Tibial nerve (tissue), 4 donors: ENCODE measurements at regions not wholly inside any gene's neighbourhood (a gene's known extent, or its start where the extent isn't known, plus 50 kb on each side); places are given as distances from the start of the nearest gene placed in this dataset.

Source experiments
- DNase-seq, 2 donors: peaks; one replicate each; pipeline ENCODE4 v3.0.0-alpha.2; 2019; ENCODE audit warnings: low spot score in 2 of 2
- H3K27ac ChIP-seq, 4 donors: fragments of 200-600 bp; sonication (generic) in 3 of 4; one replicate each; pipeline ENCODE4 v1.5.1; 2017 to 2019; ENCODE audit warnings: mild to moderate bottlenecking in 1 of 4
- H3K27me3 ChIP-seq, 2 donors: fragments of 200-600 bp; sonication (generic) in 1 of 2; one replicate each; pipeline versions ENCODE4 v1.5.1 to v1.6.0; 2017 to 2019
- H3K36me3 ChIP-seq, 3 donors: fragments of 200-600 bp; sonication (generic); one replicate each; pipeline ENCODE4 v1.5.1; 2018 to 2019
- H3K4me1 ChIP-seq, 4 donors: fragments of 200-600 bp; sonication (generic) in 3 of 4; one replicate each; pipeline ENCODE4 v1.5.1; 2017 to 2019
- H3K4me3 ChIP-seq, 4 donors: fragments of 200-600 bp; sonication (generic) in 3 of 4; one replicate each; pipeline ENCODE4 v1.5.1; 2017 to 2019; ENCODE audit warnings: mild to moderate bottlenecking in 1 of 4, moderate library complexity in 1 of 4
- H3K9me3 ChIP-seq, 4 donors: fragments of 200-600 bp; sonication (generic) in 3 of 4; one replicate each; pipeline ENCODE4 v1.5.1; 2017 to 2019
- CTCF ChIP-seq, 5 experiments: fragments of 200-600 bp in 3 of 5; fragments of 450-650 bp in 2 of 5; sonication (generic) in 3 of 5; IDR thresholded peaks; one replicate each; pipeline ENCODE4 v1.5.1; 2016 to 2019; ENCODE audit warnings: antibody characterized with exemption in 5 of 5, mild to moderate bottlenecking in 3 of 5, moderate library complexity in 2 of 5
- EP300 ChIP-seq, 2 donors: sonication (generic); formaldehyde crosslinking; IDR thresholded peaks; one replicate each; pipeline ENCODE4 v1.6.1; 2017; ENCODE audit warnings: antibody characterized with exemption in 2 of 2, mild to moderate bottlenecking in 1 of 2
- POLR2A ChIP-seq, 2 donors: fragments of 450-650 bp; IDR thresholded peaks; one replicate each; pipeline ENCODE4 v1.6.1; 2017; ENCODE audit warnings: antibody characterized with exemption in 2 of 2, mild to moderate bottlenecking in 2 of 2, moderate library complexity in 2 of 2
- WGBS, 2 donors: methylation state at CpG; one replicate each; pipeline ENCODE4 v1.1.5; 2018; 5-methylcytosine and 5-hydroxymethylcytosine counted together

GRCh38 chr2:206853915-206854314, 85.4 kb upstream of the CPO start:
- 66 to 84% methylated on average over 4 of the region's 4 CpGs for WGBS, 2 donors
- H3K27ac ChIP-seq = no peak overlapping the region
- peaks cover 0 to 14% (median 0%) of the 10 kb centered on the region in 4 donors for H3K4me1 ChIP-seq
- TF ChIP-seq EP300 (IDR thresholded peaks at IDR 0.05) = no peak
- no peak for TF ChIP-seq POLR2A (IDR thresholded peaks at IDR 0.05)
- no peak for TF ChIP-seq CTCF (IDR thresholded peaks at IDR 0.05)
- DNase-seq = no peak
- H3K4me3 ChIP-seq = no peak overlapping the region
- H3K27me3 ChIP-seq = no peaks in the 10 kb centered on the region
- H3K36me3 ChIP-seq = no peaks in the 10 kb centered on the region
- H3K9me3 ChIP-seq = no peaks in the 10 kb centered on the region

DNA sequence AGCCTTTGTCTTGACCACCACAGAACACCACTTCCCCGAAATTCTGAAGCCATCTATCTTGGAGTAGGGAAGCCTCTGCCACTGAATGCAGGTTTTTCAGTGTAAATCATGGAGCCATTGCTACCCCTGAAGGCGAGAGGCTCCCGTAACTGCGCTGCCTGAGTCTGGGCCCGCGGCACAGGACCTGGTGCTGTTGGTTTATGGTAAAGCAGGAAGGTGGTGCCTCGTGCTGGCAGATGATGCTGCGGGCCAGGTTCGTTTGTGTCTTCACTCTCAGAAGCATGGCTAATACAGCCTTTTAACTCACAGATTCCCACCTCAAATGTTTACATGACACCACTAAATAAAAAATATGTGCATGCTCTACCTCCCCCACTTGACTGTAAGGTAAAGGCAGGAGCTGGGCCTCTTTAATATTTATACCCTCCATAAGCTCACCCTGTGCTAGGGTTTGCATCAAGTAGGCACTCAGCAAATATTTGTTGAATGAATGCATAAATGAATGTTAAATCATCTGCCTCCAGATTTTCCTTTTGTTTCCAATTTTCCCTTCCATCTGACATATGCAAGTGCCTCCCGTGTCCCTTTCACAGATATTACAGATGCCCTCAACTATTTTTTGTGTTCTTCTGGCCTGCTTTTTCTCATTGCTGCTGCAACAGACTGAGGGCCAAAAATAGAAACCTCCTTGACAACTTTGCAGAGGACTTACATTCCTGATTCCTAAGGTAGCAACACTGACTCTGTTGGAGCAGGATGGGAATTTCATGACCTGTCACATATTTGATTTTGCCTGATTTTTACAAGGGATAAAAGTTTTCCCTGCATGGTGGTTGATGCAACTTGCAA, 83.5 kb upstream of the CPO start:
- WGBS, 2 donors = 87% methylated on average over 10 of the region's 10 CpGs
- DNase-seq = no peak

DNA sequence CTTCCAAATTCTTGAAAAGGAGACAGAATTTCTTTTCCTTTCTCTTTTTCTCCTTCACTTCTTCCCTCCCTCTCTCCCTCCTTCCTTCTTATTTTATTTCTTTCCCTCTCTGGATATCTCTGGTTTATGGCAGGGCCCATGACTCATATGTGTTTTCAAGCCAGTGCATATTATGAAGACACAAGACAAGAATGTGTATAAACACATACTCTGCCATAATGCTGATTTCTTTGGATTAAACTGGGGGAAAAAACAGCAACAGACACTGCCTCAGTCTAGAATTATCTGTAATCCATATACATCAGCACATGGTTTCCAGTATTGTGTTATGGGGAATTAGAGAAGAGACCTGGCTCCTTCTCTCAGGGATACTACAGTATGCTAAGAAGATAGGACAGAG, 82.8 kb upstream of the CPO start:
- no peak for DNase-seq
- no peak overlapping the region for H3K27ac ChIP-seq
- no peak overlapping the region for H3K4me3 ChIP-seq
- no peaks in the 10 kb centered on the region for H3K36me3 ChIP-seq
- no peaks in the 10 kb centered on the region for H3K9me3 ChIP-seq
- no peaks in the 10 kb centered on the region for H3K27me3 ChIP-seq
- H3K4me1 ChIP-seq = peaks cover 0 to 20% (median 0%) of the 10 kb centered on the region in 4 donors
- TF ChIP-seq POLR2A (IDR thresholded peaks at IDR 0.05) (no peak), EP300 (IDR thresholded peaks at IDR 0.05) (no peak), CTCF (IDR thresholded peaks at IDR 0.05) (no peak)

More for the DNA sequence above, 83.5 kb upstream of the CPO start:
- Histone ChIP-seq H3K27ac (no peak overlapping the region), H3K27me3 (no peaks in the 10 kb centered on the region), H3K9me3 (no peaks in the 10 kb centered on the region), H3K36me3 (no peaks in the 10 kb centered on the region), H3K4me1 (peaks cover 0 to 14% (median 0%) of the 10 kb centered on the region in 4 donors), H3K4me3 (no peak overlapping the region)
- no peak for TF ChIP-seq CTCF (IDR thresholded peaks at IDR 0.05)
- TF ChIP-seq EP300 (IDR thresholded peaks at IDR 0.05) = no peak
- no peak for TF ChIP-seq POLR2A (IDR thresholded peaks at IDR 0.05)

DNA sequence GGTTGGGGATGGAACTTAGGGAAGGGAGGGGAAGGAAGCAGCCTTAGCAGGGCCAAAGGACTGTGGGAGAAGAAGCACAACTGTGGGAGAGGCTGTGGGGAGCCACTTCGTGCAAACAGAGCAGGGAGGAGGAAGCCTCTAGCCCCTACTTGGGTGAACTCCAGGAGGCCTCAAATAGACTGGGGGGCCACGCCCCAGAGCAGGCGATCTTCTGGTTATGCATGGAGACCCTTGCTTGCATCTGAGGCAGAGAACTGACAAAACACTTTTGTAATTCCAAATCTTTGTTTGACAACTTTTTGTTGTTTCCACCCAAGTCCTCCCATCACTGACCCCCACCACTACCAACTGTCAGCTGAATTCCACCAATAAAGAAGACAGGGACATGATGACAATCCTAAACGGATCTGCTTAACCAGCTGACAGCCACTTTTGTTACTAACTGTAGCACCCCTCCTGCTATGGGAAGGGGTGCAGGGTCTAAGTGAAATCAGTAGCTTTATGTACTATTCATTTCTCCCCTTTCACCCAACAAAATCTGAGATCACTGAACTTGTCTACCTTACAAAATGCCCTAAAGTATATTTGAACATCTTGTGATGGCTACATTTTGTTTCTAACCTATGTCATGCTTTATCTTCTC, 80.5 kb upstream of the CPO start:
- no peaks in the 10 kb centered on the region for H3K9me3 ChIP-seq
- H3K36me3 ChIP-seq = no peaks in the 10 kb centered on the region
- no peak overlapping the region for H3K4me3 ChIP-seq
- WGBS, 2 donors = 55 to 69% methylated on average over 4 of the region's 4 CpGs
- no peak for TF ChIP-seq CTCF (IDR thresholded peaks at IDR 0.05)
- no peak for TF ChIP-seq EP300 (IDR thresholded peaks at IDR 0.05)
- TF ChIP-seq POLR2A (IDR thresholded peaks at IDR 0.05) = no peak
- H3K4me1 ChIP-seq = peaks cover 0 to 37% (median 0%) of the 10 kb centered on the region in 4 donors
- no peak for DNase-seq
- H3K27me3 ChIP-seq = no peaks in the 10 kb centered on the region
- no peak overlapping the region for H3K27ac ChIP-seq

- H3K4me1 ChIP-seq = peaks cover 0 to 39% (median 0%) of the 10 kb centered on the region in 4 donors
- H3K9me3 ChIP-seq = no peaks in the 10 kb centered on the region
- DNase-seq = no peak
- no peak overlapping the region for H3K4me3 ChIP-seq
- TF ChIP-seq POLR2A (IDR thresholded peaks at IDR 0.05) (no peak), EP300 (IDR thresholded peaks at IDR 0.05) (no peak), CTCF (IDR thresholded peaks at IDR 0.05) (no peak)
- no peak overlapping the region for H3K27ac ChIP-seq
- no peaks in the 10 kb centered on the region for H3K27me3 ChIP-seq
- 79 to 82% methylated on average over 5 of the region's 5 CpGs for WGBS, 2 donors
- no peaks in the 10 kb centered on the region for H3K36me3 ChIP-seq
Observed at GRCh38 chr2:206859330-206859739, 80.0 kb upstream of the CPO start.
